IMR-90 (cell line): ENCODE measurements at regions not wholly inside any gene's neighbourhood (a gene's known extent, or its start where the extent isn't known, plus 50 kb on each side); places are given as distances from the start of the nearest gene placed in this dataset.

Source experiments
- ATAC-seq: fragments of 200-7000 bp; cut with Tn5 transposase; 2 replicates; pipeline ENCODE4 v1.9.1; 2020; ENCODE audit warnings: low read depth, mild to moderate bottlenecking, moderate library complexity
- BruUV-seq: library from RNA; stranded (reverse); fragments of 400-500 nt; replicated peaks from 2 replicates; lab custom pipeline; 2021; lab: Mats Ljungman, UMichigan
- CTCF ChIA-PET: fragments of 300-600 bp; formaldehyde crosslinking; extraction: SDS; loops from one replicate; lab custom pipeline; 2021; ENCODE audit warnings: antibody characterized with exemption; lab: Yijun Ruan, JAX
- POLR2A ChIA-PET: fragments of 300-600 bp; sonication (Branson Sonifier 250); formaldehyde crosslinking; loops from one replicate; lab custom pipeline; 2022; ENCODE audit warnings: antibody characterized with exemption; ENCODE audit not compliant: unreplicated experiment; lab: Charles Lee
- DNase-seq: peaks from one replicate; pipeline ENCODE4 v3.0.0; 2013
- H2AFZ ChIP-seq: replicated peaks from 2 replicates; pipeline ENCODE3; 2013; ENCODE audit warnings: low read length, mild to moderate bottlenecking; ENCODE audit not compliant: poor library complexity
- H2AK5ac ChIP-seq: 2 replicates; pipeline ENCODE4 v1.6.1; 2013; ENCODE audit warnings: low read depth, low read length, inconsistent platforms
- H2AK9ac ChIP-seq: replicated peaks from 2 replicates; pipeline ENCODE3; 2013; ENCODE audit warnings: mild to moderate bottlenecking, low read depth, low read length, moderate library complexity; ENCODE audit not compliant: poor library complexity
- H2BK120ac ChIP-seq: 2 replicates; pipeline ENCODE4 v1.6.1; 2013; ENCODE audit warnings: low read depth, low read length, inconsistent platforms
- H2BK15ac ChIP-seq: 3 replicates; pipeline ENCODE4 v1.6.1; 2013; ENCODE audit warnings: low read depth, low read length, inconsistent platforms
- H2BK20ac ChIP-seq: 2 replicates; pipeline ENCODE4 v1.6.1; 2013; ENCODE audit warnings: low read depth, mild to moderate bottlenecking, inconsistent platforms, low read length, moderate library complexity
- H2BK5ac ChIP-seq: 2 replicates; pipeline ENCODE4 v1.6.1; 2013; ENCODE audit warnings: mild to moderate bottlenecking, low read depth, low read length, inconsistent platforms; ENCODE audit not compliant: poor library complexity, severe bottlenecking
- H3K14ac ChIP-seq: replicated peaks from 2 replicates; pipeline ENCODE4 v1.6.1; 2013; ENCODE audit warnings: low read depth, low read length, inconsistent platforms
- H3K18ac ChIP-seq: 2 replicates; pipeline ENCODE4 v1.6.1; 2013; ENCODE audit warnings: low read depth, low read length, control low read depth
- H3K23ac ChIP-seq: 2 replicates; pipeline ENCODE4 v1.6.1; 2013; ENCODE audit warnings: low read depth, low read length, inconsistent platforms
- H3K27ac ChIP-seq: 2 replicates; pipeline ENCODE4 v1.5.1; 2013; ENCODE audit warnings: mild to moderate bottlenecking, control low read depth, low read length; ENCODE audit not compliant: insufficient read depth
- H3K27me3 ChIP-seq: 2 replicates; pipeline ENCODE4 v1.6.1; 2013; ENCODE audit warnings: low read length; ENCODE audit not compliant: control insufficient read depth, insufficient read depth
- H3K36me3 ChIP-seq: 2 replicates; pipeline ENCODE4 v1.6.1; 2013; ENCODE audit warnings: low read length, mixed read lengths; ENCODE audit not compliant: control insufficient read depth, insufficient read depth
- H3K4ac ChIP-seq: 2 replicates; pipeline ENCODE4 v1.6.1; 2013; ENCODE audit warnings: low read depth, low read length, inconsistent platforms
- H3K4me1 ChIP-seq: 2 replicates; pipeline ENCODE4 v1.6.1; 2013; ENCODE audit warnings: low read length, mixed read lengths; ENCODE audit not compliant: control insufficient read depth, insufficient read depth
- H3K4me2 ChIP-seq: 2 replicates; pipeline ENCODE4 v1.6.1; 2013; ENCODE audit warnings: low read depth, mild to moderate bottlenecking, control low read depth, low read length, moderate library complexity
- H3K4me3 ChIP-seq: 2 replicates; pipeline ENCODE4 v1.5.1; 2013; ENCODE audit warnings: low read depth, mild to moderate bottlenecking, control low read depth, low read length, moderate library complexity; ENCODE audit not compliant: insufficient read depth
- H3K56ac ChIP-seq: 2 replicates; pipeline ENCODE4 v1.6.1; 2013; ENCODE audit warnings: low read length, inconsistent platforms; ENCODE audit not compliant: insufficient read depth; ENCODE audit errors: extremely low read depth
- H3K79me1 ChIP-seq, 2 experiments: 2 replicates each; pipeline ENCODE4 v1.6.1; 2013; ENCODE audit warnings: low read length in 2 of 2, inconsistent platforms in 1 of 2, low read depth in 1 of 2
- H3K9ac ChIP-seq: 2 replicates; pipeline ENCODE4 v1.6.1; 2013; ENCODE audit warnings: low read depth, low read length, control low read depth
- H3K9me1 ChIP-seq: 2 replicates; pipeline ENCODE4 v1.6.1; 2013; ENCODE audit warnings: low read length, inconsistent platforms; ENCODE audit not compliant: insufficient read depth
- H3K9me3 ChIP-seq: 2 replicates; pipeline ENCODE4 v1.6.1; 2013; ENCODE audit warnings: low read length; ENCODE audit not compliant: control insufficient read depth, insufficient read depth
- H4K20me1 ChIP-seq: 2 replicates; pipeline ENCODE4 v1.6.1; 2013; ENCODE audit warnings: low read length, inconsistent platforms; ENCODE audit not compliant: insufficient read depth
- H4K5ac ChIP-seq: 2 replicates; pipeline ENCODE4 v1.6.1; 2013; ENCODE audit warnings: mild to moderate bottlenecking, low read depth, low read length, control low read depth
- H4K8ac ChIP-seq, 2 experiments: 2 replicates each; pipeline ENCODE4 v1.6.1; 2013; ENCODE audit warnings: low read depth in 2 of 2, low read length in 2 of 2, control low read depth in 1 of 2, inconsistent platforms in 1 of 2
- H4K91ac ChIP-seq: 2 replicates; pipeline ENCODE4 v1.6.1; 2013; ENCODE audit warnings: low read depth, low read length, inconsistent platforms; ENCODE audit not compliant: insufficient read depth
- CEBPB ChIP-seq: IDR thresholded peaks from 2 replicates; pipeline ENCODE4 v1.6.1; 2012; ENCODE audit warnings: low read depth, low read length, improper control_type of control experiment
- CHD1 ChIP-seq: IDR thresholded peaks from 2 replicates; pipeline ENCODE4 v1.6.1; 2012; ENCODE audit warnings: low read depth, low read length, improper control_type of control experiment
- FOS ChIP-seq: fragments of 150-350 bp; IDR thresholded peaks from 2 replicates; pipeline ENCODE4 v1.6.1; 2016; ENCODE audit warnings: low read depth, low read length
- MAFK ChIP-seq: IDR thresholded peaks from 2 replicates; pipeline ENCODE4 v1.6.1; 2012; ENCODE audit warnings: low read depth, low read length, improper control_type of control experiment
- MAZ ChIP-seq: IDR thresholded peaks from 2 replicates; pipeline ENCODE4 v1.6.1; 2012; ENCODE audit warnings: low read depth, mild to moderate bottlenecking, low read length, improper control_type of control experiment, moderate library complexity, borderline replicate concordance
- MXI1 ChIP-seq: IDR thresholded peaks from 2 replicates; pipeline ENCODE4 v1.6.1; 2012; ENCODE audit warnings: low read depth, mild to moderate bottlenecking, low read length, moderate library complexity, borderline replicate concordance
- POLR2A ChIP-seq: IDR thresholded peaks from 2 replicates; pipeline ENCODE4 v1.6.1; 2012; ENCODE audit warnings: mild to moderate bottlenecking, low read depth, low read length
- RCOR1 ChIP-seq: IDR thresholded peaks from 2 replicates; pipeline ENCODE4 v1.6.1; 2012; ENCODE audit warnings: mild to moderate bottlenecking, low read length, improper control_type of control experiment; ENCODE audit not compliant: insufficient replicate concordance
- RFX5 ChIP-seq: IDR thresholded peaks from 2 replicates; pipeline ENCODE4 v1.8.0; 2012; ENCODE audit warnings: low read depth, mild to moderate bottlenecking, low read length, moderate library complexity
- WGBS, 2 experiments: methylation state at CpG; one replicate each; pipeline versions ENCODE4 v1.1.5 to v1.1.7; 2013; ENCODE audit warnings: missing lambda C conversion rate in 2 of 2; ENCODE audit not compliant: insufficient read length in 1 of 2; ENCODE audit errors: extremely low coverage in 2 of 2; 5-methylcytosine and 5-hydroxymethylcytosine counted together
- dilution Hi-C: fragments of 300-500 bp; cut with HindIII; formaldehyde crosslinking; loops from one replicate; pipeline ENCODE4 v1.14.3; 2018; ENCODE audit warnings: low sequenced_read_pairs; ENCODE audit not compliant: unreplicated experiment
- in situ Hi-C: fragments of 300-500 bp; cut with MboI; formaldehyde crosslinking; loops from 3 replicates; pipeline ENCODE4 v1.14.3; 2019; ENCODE audit warnings: low sequenced_read_pairs, inconsistent platforms, mixed read lengths
- intact Hi-C: fragments of 100-400 bp; cut with micrococcal nuclease; formaldehyde crosslinking; loops from 2 replicates; pipeline ENCODE4 v1.10.0; 2022
- TF ChIP-seq, protein P1 (sequence below): conservative IDR thresholded peaks from 2 replicates; pipeline ENCODE4 v1.5.1; 2012; ENCODE audit warnings: mild to moderate bottlenecking, low read depth, low read length, improper control_type of control experiment
- TF ChIP-seq, protein P2 (sequence below): fragments of 150-350 bp; IDR thresholded peaks from 2 replicates; pipeline ENCODE4 v1.6.1; 2017; ENCODE audit warnings: mild to moderate bottlenecking, antibody characterized with exemption, low read length, low read depth
- TF ChIP-seq, protein P3 (sequence below): fragments of 150-350 bp; IDR thresholded peaks from 2 replicates; pipeline ENCODE4 v1.6.1; 2016; ENCODE audit warnings: low read depth, mild to moderate bottlenecking, low read length, moderate library complexity, borderline replicate concordance

DNA sequence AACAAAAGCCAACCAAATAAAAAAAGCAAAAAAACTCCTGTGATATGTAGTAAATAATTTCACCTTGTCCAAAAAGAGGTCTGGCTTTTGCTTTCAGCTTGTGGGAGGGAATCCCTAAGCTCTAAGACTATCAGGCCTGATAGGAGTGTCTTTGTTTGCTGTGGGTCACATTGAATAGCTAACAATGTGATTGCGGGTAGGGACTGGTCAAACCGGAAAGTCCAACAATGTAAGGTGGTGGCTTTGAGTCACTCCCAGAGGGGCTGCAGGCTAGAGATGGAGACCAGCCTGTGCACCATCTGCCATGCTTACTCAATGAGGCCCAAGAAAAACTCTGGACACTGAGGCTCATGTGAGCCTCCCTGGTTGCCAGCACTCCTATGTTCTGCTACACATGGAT lies 192.9 kb downstream of the TFCP2L1 start:
- H3K4ac ChIP-seq = no peak overlapping the region
- no peak overlapping the region for H3K14ac ChIP-seq
- no peak overlapping the region for H4K5ac ChIP-seq
- H3K36me3 ChIP-seq = no peaks in the 10 kb centered on the region
- no peak overlapping the region for H4K8ac ChIP-seq
- H2BK5ac ChIP-seq = no peak overlapping the region
- H2BK15ac ChIP-seq = no peak overlapping the region
- CTCF ChIA-PET = interaction anchor here (1.8 kb wide), 1 partner anchor 12 kb away, joined by 4 read pairs; no protein-coding TSS in a partner anchor
- H3K79me1 ChIP-seq = no peaks in the 10 kb centered on the region
- no peak overlapping the region for H3K27ac ChIP-seq
- H2AK9ac ChIP-seq = no peak overlapping the region
- H2BK20ac ChIP-seq = no peak overlapping the region
- no peak overlapping the region for H2AFZ ChIP-seq
- TF ChIP-seq MAFK (no peak), MXI1 (no peak), CEBPB (no peak), RCOR1 (no peak), MAZ (no peak), CHD1 (no peak), RFX5 (no peak), FOS (no peak), POLR2A (no peak)
- TF ChIP-seq, protein P1, sequence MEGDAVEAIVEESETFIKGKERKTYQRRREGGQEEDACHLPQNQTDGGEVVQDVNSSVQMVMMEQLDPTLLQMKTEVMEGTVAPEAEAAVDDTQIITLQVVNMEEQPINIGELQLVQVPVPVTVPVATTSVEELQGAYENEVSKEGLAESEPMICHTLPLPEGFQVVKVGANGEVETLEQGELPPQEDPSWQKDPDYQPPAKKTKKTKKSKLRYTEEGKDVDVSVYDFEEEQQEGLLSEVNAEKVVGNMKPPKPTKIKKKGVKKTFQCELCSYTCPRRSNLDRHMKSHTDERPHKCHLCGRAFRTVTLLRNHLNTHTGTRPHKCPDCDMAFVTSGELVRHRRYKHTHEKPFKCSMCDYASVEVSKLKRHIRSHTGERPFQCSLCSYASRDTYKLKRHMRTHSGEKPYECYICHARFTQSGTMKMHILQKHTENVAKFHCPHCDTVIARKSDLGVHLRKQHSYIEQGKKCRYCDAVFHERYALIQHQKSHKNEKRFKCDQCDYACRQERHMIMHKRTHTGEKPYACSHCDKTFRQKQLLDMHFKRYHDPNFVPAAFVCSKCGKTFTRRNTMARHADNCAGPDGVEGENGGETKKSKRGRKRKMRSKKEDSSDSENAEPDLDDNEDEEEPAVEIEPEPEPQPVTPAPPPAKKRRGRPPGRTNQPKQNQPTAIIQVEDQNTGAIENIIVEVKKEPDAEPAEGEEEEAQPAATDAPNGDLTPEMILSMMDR = no peak
- TF ChIP-seq, protein P2, sequence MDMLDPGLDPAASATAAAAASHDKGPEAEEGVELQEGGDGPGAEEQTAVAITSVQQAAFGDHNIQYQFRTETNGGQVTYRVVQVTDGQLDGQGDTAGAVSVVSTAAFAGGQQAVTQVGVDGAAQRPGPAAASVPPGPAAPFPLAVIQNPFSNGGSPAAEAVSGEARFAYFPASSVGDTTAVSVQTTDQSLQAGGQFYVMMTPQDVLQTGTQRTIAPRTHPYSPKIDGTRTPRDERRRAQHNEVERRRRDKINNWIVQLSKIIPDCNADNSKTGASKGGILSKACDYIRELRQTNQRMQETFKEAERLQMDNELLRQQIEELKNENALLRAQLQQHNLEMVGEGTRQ = no peak
- TF ChIP-seq, protein P3, sequence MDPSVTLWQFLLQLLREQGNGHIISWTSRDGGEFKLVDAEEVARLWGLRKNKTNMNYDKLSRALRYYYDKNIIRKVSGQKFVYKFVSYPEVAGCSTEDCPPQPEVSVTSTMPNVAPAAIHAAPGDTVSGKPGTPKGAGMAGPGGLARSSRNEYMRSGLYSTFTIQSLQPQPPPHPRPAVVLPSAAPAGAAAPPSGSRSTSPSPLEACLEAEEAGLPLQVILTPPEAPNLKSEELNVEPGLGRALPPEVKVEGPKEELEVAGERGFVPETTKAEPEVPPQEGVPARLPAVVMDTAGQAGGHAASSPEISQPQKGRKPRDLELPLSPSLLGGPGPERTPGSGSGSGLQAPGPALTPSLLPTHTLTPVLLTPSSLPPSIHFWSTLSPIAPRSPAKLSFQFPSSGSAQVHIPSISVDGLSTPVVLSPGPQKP = no peak
- no TSS peak for BruUV-seq
- dilution Hi-C loops = no loop called here
- intact Hi-C loops = loop anchor here (10.0 kb wide), 1 partner anchor 653 kb away; no protein-coding TSS in a partner anchor
- H3K9me1 ChIP-seq = no peaks in the 10 kb centered on the region
- in situ Hi-C loops = loop anchor here (10.0 to 25.0 kb wide), 3 partner anchors 263 to 645 kb away; partner anchors contain the start of genes NIFK and RNU4ATAC
- POLR2A ChIA-PET = no interaction called here
- WGBS, 2 experiments = no CpG with 5 or more reads among the region's 2 CpGs
- no peak overlapping the region for H3K4me2 ChIP-seq
- no peak overlapping the region for H3K56ac ChIP-seq
- no peak overlapping the region for H3K23ac ChIP-seq
- no peaks in the 10 kb centered on the region; the same call in 1 of the 2 replicates for H3K4me1 ChIP-seq
- DNase-seq (no peak), ATAC-seq (no peak)
- H4K91ac ChIP-seq = no peak overlapping the region
- H3K4me3 ChIP-seq = no peak overlapping the region
- H3K18ac ChIP-seq = no peak overlapping the region
- no peak overlapping the region for H2AK5ac ChIP-seq
- no peak overlapping the region for H3K9ac ChIP-seq
- H3K9me3 ChIP-seq = no peaks in the 10 kb centered on the region; the same call in 1 of the 2 replicates
- H4K20me1 ChIP-seq = no peaks in the 10 kb centered on the region
- H2BK120ac ChIP-seq = no peak overlapping the region
- H3K27me3 ChIP-seq = peaks cover 45% of the 10 kb centered on the region
